ENCODE measurements at regions not wholly inside any gene's neighbourhood (a gene's known extent, or its start where the extent isn't known, plus 50 kb on each side); places are given as distances from the start of the nearest gene placed in this dataset.
"Not testable (repeated sequence)": the region's sequence is repeated elsewhere in the genome, so short reads cannot be mapped to it uniquely, and the experiment has no call there.

GRCh38 chr12:33245434-33245833 lies 194.2 kb downstream of the SYT10 start:
- H3K27me3 ChIP-seq, result no peaks in the 10 kb centered on the region
- H3K9me3 ChIP-seq, result no peaks in the 10 kb centered on the region; the same call in 1 of the 2 replicates
- no peaks in the 10 kb centered on the region for H3K36me3 ChIP-seq
- no peaks in the 10 kb centered on the region for H3K4me1 ChIP-seq
- no peak for DNase-seq
- no peak for TF ChIP-seq CTCF (IDR thresholded peaks at IDR 0.05; ENCODE audit: low read depth, low read length)
- no peak overlapping the region for H3K4me3 ChIP-seq (ENCODE audit: low read depth, low read length)

- no peak overlapping the region for H3K4me3 ChIP-seq (ENCODE audit: low read depth, low read length)
- no peaks in the 10 kb centered on the region; the same call in 1 of the 2 replicates for H3K9me3 ChIP-seq
- H3K4me1 ChIP-seq, result no peaks in the 10 kb centered on the region
- no peak for DNase-seq
- H3K27me3 ChIP-seq, result no peaks in the 10 kb centered on the region
- TF ChIP-seq CTCF (IDR thresholded peaks at IDR 0.05; ENCODE audit: low read depth, low read length), result no peak
- no peaks in the 10 kb centered on the region for H3K36me3 ChIP-seq
Measured at GRCh38 chr12:33226671-33227070, 212.9 kb downstream of the SYT10 start.

GRCh38 chr12:33223956-33224355 lies 215.7 kb downstream of the SYT10 start:
- Histone ChIP-seq H3K4me1 (no peaks in the 10 kb centered on the region), H3K36me3 (no peaks in the 10 kb centered on the region), H3K9me3 (no peaks in the 10 kb centered on the region; the same call in 1 of the 2 replicates), H3K4me3 (ENCODE audit: low read depth, low read length) (no peak overlapping the region), H3K27me3 (no peaks in the 10 kb centered on the region)
- TF ChIP-seq CTCF (IDR thresholded peaks at IDR 0.05; ENCODE audit: low read depth, low read length), result no peak
- DNase-seq, result no peak

- no peaks in the 10 kb centered on the region for H3K36me3 ChIP-seq
- H3K9me3 ChIP-seq, result no peaks in the 10 kb centered on the region; the same call in 1 of the 2 replicates
- H3K4me3 ChIP-seq (ENCODE audit: low read depth, low read length), result no peak overlapping the region
- no peaks in the 10 kb centered on the region for H3K27me3 ChIP-seq
- no peak for DNase-seq
- no peak for TF ChIP-seq CTCF (IDR thresholded peaks at IDR 0.05; ENCODE audit: low read depth, low read length)
- no peaks in the 10 kb centered on the region for H3K4me1 ChIP-seq
Measured at GRCh38 chr12:33222357-33222756, 217.3 kb downstream of the SYT10 start.

GRCh38 chr12:33205981-33206380 lies 233.6 kb downstream of the SYT10 start:
- no peak overlapping the region for H3K4me3 ChIP-seq (ENCODE audit: low read depth, low read length)
- no peak for DNase-seq
- H3K36me3 ChIP-seq, result no peaks in the 10 kb centered on the region
- no peaks in the 10 kb centered on the region for H3K9me3 ChIP-seq
- no peaks in the 10 kb centered on the region for H3K4me1 ChIP-seq
- no peak for TF ChIP-seq CTCF (IDR thresholded peaks at IDR 0.05; ENCODE audit: low read depth, low read length)
- H3K27me3 ChIP-seq, result 0 out of 2 replicates have a peak, but pooled peaks cover 5% of the 10 kb centered on the region

- not testable (repeated sequence) for H3K4me1 ChIP-seq; H3K36me3 ChIP-seq; H3K27me3 ChIP-seq; DNase-seq; H3K4me3 ChIP-seq (ENCODE audit: low read depth, low read length); H3K9me3 ChIP-seq
Measured at GRCh38 chr12:33194389-33194788, 245.2 kb downstream of the SYT10 start.

- no peak for DNase-seq
- H3K36me3 ChIP-seq, result no peaks in the 10 kb centered on the region
- H3K4me1 ChIP-seq, result no peaks in the 10 kb centered on the region
- no peak for TF ChIP-seq CTCF (IDR thresholded peaks at IDR 0.05; ENCODE audit: low read depth, low read length)
- H3K27me3 ChIP-seq, result no peaks in the 10 kb centered on the region
- no peak overlapping the region for H3K4me3 ChIP-seq (ENCODE audit: low read depth, low read length)
- H3K9me3 ChIP-seq, result no peaks in the 10 kb centered on the region
Measured at GRCh38 chr12:33192226-33192625, 247.4 kb downstream of the SYT10 start.

Data from BE2C (cell line).